HuH-7 (cell line): ENCODE measurements at regions not wholly inside any gene's neighbourhood (a gene's known extent, or its start where the extent isn't known, plus 50 kb on each side); places are given as distances from the start of the nearest gene placed in this dataset.
"Not testable (repeated sequence)": the region's sequence is repeated elsewhere in the genome, so short reads cannot be mapped to it uniquely, and the experiment has no call there.

Source experiments
- DNase-seq: peaks from one replicate; pipeline ENCODE4 v3.0.0; 2011; ENCODE audit warnings: low spot score

- DNase-seq = not testable (repeated sequence)
Observed at GRCh38 chr2:63739180-63739579, 102.5 kb upstream of the UGP2 start.

DNA sequence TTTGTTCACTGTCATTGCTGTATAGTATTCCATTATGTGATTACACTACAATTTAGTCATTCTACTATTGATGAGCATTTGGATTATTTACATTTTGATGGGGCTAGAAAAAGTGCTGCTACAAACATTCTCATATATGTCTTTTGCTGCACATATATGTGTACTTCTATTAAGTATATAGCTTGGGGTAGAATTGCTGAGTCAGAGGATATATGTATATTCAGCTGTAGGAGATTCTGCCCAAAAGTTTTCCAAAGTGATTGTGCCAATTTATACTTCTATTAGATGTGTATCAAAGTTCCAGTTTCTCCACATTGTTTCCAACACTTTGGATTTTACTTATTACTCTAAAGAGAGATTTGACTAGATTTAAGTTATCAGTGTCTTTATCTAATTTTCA lies 101.7 kb upstream of the UGP2 start:
- DNase-seq = no peak

DNA sequence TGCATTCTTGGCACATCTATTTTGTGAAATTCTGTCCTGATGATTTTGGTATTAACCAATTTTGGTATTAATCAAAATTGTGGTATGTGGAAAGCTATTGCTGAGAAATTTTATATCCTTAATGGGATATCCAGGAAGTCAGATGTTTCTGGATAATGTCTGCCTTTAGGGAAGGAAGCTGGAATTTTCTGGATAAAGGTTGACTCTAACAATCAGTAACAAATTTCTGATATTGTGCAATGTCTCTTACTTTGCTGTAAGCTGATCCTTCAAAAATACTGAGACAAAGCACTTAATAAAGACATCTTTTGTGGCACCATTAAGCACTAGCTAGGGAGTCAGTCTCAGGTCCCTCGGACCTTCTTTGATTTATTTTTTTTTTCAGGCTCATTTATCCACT lies 100.8 kb upstream of the UGP2 start:
- DNase-seq = no peak

- DNase-seq = no peak
Observed at GRCh38 chr2:63741884-63742579, 99.7 kb upstream of the UGP2 start.

DNA sequence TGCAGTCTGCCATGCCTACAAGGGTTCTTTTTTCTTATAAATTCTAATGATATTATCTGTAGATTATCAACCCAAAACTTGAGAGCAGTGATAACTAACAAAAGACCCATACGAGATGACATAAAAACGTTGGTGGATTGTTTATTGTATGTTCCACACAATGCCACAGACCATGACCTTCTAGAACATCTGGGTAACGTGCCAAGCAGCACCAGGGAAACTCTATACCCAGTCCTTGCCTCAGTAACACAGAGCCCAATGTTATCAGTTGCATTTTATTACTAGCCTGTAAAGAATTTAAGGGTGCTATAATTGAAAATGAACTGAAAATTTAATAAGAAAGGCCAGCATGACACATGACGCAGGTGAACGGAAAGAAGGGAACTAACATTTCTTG lies 99.1 kb upstream of the UGP2 start:
- DNase-seq = no peak

DNA sequence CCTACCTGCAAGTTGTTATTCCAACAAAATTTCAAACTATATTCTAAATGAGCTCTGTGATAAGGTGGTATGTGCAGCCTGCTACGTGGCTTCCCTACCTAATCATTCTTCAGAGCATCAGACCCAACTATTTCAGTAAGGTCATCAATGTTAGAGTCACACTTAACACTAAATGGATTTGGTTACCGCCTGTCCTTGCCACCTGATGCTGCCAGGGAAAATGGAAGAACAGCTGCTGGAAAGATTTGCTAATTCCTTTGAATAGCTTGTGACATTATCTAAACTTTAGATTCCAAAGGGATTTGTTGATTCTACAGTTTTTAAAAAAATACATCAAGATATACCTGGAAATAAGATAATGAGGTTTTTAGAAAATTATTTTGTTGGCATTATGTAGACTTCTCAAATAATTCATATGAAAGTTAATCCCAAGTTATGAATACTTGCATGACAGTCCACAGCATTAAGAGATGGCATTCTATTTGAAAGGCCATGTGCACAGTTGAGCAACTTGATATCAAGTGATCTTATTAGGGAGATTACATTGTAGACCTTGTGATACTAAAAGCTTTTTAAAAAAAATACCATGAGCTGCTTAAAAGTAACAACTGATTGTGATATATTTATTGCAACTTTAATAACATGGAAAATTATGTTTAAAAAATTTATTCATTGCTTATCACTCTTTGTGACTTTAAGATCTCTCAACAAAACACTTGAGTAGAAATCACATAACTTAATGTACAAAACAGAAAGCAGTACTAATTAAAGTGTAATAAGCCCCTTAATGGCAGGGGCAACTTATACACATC lies 98.3 kb upstream of the UGP2 start:
- no peak for DNase-seq

- DNase-seq = no peak
Observed at GRCh38 chr2:63743982-63744966, 97.4 kb upstream of the UGP2 start.

DNA sequence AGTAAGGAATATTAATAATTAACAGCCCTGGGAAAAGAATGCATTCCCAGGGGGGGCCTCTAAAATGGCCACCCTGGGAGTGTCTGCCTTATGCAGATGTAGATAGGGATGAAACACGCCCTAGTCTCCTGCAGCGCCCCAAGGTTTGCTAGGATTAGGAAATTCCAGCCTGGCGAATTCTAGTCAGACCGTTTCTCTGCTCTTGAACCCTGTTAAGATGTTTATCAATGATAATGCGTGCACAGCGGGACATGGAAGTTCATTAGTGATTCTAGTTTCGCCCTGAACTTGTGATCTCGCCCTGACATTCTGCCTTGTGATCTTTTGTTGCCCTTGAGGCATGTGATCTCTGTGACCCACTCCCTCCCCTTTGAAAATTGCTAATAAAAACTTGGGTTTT lies 95.1 kb upstream of the UGP2 start:
- not testable (repeated sequence) for DNase-seq

- DNase-seq = no peak
Observed at GRCh38 chr2:63751901-63752300, 89.8 kb upstream of the UGP2 start.

DNA sequence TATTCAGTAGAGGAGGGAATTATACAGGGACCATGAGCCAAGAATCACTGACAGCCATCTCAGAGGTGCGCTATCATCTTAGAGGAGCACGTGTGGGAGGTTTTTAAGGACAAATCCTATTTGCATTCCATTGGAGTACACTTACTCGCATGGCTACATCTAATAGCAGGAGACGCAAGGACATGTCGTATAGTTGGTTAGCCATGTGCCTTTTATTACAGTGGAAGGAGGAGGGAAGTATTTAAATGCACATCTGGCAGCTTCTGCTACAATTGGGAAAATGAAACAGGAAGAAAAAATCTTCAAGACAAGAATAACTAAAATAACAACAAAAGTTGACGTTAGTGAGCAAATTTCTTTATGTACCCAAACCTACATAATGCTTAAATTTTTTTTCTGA lies 86.5 kb upstream of the UGP2 start:
- DNase-seq = no peak

DNA sequence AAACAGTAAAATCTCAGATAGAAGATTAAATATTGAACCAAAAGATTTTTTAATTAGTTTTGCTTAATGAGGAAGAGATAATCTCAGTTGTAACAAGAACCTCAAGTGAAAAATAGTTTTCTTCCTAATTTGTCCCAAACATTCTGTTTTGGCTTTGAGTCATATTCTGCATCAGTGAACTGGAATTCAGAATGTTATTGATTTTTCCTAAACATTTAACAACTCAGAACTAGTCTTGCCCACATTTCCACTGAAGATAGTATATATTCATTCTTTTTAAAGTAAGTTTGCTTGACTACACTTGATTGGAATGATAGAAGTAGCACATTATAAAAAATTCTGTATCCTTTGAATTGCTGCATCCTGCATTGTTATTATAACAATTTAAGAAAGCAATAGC lies 85.7 kb upstream of the UGP2 start:
- no peak for DNase-seq

DNA sequence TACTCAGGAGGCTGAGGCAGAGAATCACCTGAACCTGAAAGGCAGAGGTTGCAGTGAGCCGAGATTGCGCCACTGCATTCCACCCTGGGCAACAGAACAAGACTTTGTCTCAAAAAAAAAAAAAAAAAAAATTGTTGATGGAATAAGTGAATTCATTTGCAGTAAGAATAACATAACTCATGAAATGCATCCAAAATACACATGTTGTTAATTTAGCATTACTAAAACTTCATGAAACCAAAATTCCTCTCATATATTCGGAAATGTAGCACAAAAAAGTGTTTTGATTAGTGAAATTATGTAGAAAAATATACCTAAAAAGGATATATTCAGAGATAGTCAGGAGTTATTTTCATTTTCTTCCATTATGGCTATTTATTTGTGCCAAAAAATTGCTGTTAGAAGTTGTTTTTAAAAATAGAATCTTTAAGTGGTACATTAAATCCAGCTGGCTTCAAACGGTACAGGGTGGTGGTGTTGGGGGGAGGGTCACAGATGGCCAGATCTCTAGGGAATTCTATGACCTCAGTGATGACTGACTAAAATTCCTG lies 78.2 kb upstream of the UGP2 start:
- no peak for DNase-seq

DNA sequence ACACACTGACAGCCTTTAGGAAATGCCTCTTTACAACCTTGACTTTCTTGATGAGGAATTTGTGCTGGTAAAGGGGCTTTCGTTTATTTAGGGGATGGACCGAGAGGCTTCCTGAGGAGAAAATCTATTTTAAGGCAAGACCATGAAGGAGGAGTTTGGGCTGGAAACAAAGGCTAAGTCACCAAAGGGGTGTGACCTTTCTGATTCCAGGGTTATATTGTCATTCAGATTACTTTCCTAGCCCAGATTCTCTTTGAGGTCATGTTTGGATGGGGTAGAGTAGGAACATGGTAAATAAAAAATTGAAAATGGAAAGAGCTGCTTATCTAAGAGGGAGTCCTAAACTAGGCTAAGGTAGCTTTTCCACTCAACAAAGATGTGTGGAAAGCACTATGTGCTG lies 77.1 kb upstream of the UGP2 start:
- no peak for DNase-seq

DNA sequence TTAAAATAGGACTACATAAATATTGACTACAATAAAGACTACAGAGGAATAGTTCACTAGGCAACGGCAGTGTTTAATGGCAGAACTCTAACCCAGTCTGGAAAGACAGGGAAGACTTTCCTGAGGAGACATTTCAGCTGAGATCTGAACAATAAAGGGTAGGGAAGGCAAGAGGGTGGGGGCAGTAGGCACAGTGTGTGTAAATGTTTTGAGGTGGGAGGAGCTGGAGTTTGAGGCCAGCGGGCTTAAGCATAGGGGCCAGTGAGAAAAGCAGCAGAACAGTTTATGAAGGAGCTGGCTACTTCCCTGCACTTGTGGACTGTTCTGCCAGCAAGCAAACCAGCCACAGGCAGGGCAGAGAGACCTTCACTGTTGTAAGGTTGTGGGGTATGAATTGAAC lies 76.6 kb upstream of the UGP2 start:
- DNase-seq = no peak

- no peak for DNase-seq
Observed at GRCh38 chr2:63767307-63767706, 74.4 kb upstream of the UGP2 start.

- no peak for DNase-seq
Observed at GRCh38 chr2:63768051-63768450, 73.6 kb upstream of the UGP2 start.

DNA sequence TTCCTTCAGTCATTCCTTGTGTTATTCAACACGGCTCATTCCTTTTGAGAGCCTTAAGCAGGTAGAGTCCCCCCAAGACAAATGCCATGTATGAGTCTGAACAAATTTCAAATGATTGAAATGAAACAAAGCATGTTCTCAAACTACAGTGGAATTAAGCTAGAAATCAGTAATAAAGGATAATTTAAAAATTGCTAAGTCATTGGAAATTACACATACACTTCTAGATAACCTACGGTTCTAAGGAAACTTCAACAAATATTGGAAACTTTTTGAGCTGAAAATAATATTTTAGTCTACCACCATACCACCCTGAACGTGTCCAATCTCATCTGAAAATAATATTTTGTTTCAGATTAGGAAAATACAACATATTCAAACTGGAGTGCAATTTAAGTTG lies 71.8 kb upstream of the UGP2 start:
- no peak for DNase-seq

DNA sequence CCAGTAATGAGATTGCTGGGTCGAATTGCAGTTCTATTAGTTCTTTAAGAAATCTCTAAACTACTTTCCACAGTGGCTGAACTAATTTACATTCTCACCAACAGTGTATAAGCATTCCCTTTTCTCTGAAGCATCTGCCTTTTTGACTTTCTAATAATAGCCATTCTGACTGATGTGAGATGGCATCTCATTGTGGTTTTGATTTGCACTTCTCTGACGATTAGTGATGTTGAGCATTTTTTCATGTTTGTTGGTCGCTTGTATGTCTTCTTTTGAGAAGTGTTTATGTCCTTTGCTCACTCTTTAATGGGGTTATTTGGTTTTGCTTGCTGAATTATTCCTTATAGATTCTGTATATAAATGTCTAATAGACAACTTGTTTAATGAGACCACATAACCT lies 69.6 kb upstream of the UGP2 start:
- DNase-seq = no peak

- DNase-seq = no peak
Observed at GRCh38 chr2:63775191-63775590, 66.5 kb upstream of the UGP2 start.

- DNase-seq = no peak
Observed at GRCh38 chr2:63776382-63776781, 65.3 kb upstream of the UGP2 start.

- DNase-seq = no peak
Observed at GRCh38 chr2:63777816-63778215, 63.9 kb upstream of the UGP2 start.

- no peak for DNase-seq
Observed at GRCh38 chr2:63778391-63778790, 63.3 kb upstream of the UGP2 start.
